UCSD-AML1 (cell line): ENCODE measurements at regions not wholly inside any gene's neighbourhood (a gene's known extent, or its start where the extent isn't known, plus 50 kb on each side); places are given as distances from the start of the nearest gene placed in this dataset.

Source experiments
- DNase-seq: peaks from one replicate; lab custom pipeline; 2025; ENCODE audit not compliant: unreplicated experiment; lab: John Stamatoyannopoulos, UW

DNA sequence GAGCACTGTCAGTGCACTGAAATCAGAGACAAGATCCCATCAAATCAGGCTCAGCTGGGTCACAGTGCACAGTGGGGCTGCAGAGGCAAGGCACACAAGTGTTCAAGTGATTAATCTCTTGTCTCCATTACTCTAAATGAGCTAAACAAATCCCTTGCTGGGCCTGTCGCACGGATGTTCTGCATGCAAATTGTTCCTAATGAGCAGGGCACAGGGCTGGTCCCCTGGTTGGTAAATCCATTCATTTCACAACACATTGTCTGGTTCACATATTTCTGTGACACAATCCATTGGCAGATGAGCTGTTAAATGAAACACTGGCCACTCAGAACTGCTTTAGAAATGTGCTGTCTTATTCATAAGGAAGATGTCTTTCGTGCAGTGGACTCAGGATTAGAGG lies 167.9 kb upstream of the BRINP1 start:
- DNase-seq, result no peak

- no peak for DNase-seq
Observed at GRCh38 chr9:119533504-119533903, 164.3 kb upstream of the BRINP1 start.

DNA sequence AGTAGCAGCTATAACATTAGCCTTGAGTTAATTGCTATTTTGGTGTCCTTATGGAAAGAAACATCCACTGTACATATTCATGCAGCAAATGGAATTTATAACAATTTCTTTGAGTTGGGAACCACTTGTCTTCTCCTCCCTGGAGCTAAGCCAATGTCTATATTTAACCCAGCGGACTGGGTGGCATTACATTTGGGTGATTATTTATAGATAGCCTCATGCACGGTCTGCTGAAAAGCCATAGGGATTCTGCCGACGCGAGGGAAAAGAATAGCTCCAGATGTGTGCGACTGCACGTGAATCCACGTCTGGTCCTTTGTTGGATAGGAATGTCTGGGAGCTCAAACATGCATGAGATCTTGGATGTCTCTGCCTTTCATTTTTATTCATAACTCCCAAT lies 157.5 kb upstream of the BRINP1 start:
- DNase-seq, result no peak

DNA sequence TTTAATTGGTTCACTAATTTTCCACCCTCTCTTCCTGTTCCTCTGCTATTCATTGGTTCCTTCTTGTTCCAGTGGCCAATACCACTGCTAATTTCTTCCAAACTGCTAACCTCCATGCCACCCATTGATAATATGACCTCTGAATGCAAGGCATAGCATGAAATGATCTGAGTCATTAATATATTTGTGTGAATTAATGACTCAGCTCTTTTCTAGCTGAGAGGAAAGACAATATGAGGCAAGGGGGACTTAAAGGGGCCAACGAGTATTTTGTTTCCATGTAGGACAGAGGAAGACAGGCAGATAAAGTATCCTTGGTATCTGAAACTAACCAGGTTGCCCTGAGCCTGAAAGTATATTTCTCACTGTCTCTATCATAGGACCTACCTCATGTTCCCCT lies 154.3 kb upstream of the BRINP1 start:
- no peak for DNase-seq

DNA sequence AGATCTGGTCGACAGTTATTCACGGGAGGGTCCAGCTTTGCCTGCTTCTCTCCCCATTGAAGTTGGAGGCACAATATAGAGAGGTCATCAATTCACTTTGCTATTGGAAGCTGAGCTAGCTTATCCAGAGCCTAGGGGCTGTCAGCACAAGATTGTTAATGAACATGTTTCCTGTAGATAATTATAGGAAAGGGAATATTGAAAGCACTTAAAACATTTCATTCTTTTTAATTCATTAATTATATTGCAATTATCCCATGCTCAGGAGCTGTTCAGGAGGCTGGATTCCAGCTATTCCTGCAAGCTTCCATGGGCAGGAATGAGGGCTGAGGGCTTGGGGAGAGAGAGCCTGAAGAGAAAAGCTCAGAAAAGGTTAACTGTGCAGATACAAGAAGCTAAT lies 153.1 kb upstream of the BRINP1 start:
- no peak for DNase-seq

DNA sequence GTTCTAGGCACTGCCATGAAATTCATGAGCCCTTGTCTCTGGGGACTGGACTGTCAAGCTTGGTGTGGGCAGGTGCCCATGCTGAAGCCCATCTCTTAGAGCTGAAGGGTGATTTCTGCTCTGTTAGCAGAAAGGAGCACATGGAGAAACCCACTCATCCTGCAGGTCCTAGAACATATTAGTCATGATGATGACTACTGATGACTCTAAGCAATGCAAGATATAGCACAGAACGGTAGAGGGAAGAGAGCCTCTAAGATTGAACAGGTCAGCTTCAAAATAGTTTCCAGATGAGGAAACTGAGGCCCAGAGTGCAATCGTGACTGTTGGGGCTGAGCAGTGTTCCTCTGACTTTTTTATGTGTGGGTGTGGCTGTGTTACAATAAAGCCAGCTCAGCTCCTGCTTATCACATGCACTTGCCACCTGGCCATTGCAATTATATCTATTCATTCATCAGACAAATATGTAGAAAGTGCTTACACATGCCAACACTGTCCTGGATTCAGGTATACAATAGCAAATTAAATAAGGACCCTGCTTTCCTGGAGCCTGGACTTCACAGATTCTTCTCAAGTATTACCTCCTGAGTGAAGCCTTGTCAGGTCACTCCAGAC lies 140.2 kb upstream of the BRINP1 start:
- no peak for DNase-seq

- no peak for DNase-seq
Observed at GRCh38 chr9:119501374-119501773, 132.1 kb upstream of the BRINP1 start.

- DNase-seq, result no peak
Observed at GRCh38 chr9:119500072-119500771, 131.0 kb upstream of the BRINP1 start.

- no peak for DNase-seq
Observed at GRCh38 chr9:119487118-119487827, 118.0 kb upstream of the BRINP1 start.

DNA sequence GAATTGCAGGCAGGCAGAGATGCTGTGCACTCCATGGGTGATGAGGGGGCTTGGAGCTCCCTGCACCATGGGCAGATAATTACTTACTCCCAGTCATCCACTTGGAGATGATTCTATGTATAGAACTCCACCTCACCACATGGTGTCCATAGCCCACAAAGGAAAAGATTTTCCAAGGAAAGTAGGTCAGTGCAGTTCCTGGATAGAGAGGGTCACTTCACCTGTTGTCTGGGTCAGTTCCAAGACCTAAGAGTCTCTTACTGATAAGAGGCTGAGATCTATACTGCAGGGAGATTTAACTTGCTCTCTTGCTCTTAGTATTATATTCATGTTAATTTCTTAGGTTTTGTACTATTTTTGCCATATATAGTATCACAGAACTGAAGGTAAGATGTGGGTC lies 113.9 kb upstream of the BRINP1 start:
- DNase-seq, result no peak

DNA sequence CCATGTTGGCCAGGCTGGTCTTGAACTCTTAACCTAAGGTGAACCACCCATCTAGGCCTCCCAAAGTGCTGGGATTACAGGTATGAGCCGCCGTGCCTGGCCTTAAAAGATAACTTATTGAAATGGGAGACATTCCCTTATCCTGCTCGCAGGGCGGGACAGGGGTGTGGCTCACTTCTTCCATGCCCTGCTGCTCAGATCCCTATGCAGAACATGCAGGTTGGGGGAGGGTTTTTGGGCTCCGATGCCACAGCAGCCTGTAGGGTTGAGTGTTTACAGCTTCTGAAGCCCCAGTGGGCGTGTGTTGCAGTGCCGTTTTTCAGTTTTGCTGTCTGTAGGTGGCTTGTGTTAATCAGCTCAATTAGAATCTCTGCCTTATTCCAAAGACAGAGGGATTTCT lies 108.0 kb upstream of the BRINP1 start:
- DNase-seq, result no peak

- no peak for DNase-seq
Observed at GRCh38 chr9:119458068-119458467, 88.8 kb upstream of the BRINP1 start.

DNA sequence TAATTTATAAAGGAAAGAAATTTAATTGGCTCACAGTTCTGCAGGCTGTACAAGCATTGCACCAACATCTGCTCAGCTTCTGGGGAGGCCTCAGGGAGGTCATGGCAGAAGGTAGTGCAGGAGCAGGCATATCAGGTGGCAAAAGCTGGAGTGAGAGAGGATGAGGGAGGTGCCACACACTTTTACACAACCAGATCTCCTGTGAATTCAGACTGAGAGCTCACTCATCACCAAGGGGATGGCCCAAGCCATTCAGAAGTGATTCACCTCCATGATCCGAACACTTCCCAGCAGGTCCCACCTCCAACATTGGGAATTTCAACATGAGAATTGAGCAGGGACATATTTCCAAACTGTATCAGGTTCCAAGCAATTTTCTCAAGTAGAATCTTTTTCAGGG lies 84.7 kb upstream of the BRINP1 start:
- no peak for DNase-seq

DNA sequence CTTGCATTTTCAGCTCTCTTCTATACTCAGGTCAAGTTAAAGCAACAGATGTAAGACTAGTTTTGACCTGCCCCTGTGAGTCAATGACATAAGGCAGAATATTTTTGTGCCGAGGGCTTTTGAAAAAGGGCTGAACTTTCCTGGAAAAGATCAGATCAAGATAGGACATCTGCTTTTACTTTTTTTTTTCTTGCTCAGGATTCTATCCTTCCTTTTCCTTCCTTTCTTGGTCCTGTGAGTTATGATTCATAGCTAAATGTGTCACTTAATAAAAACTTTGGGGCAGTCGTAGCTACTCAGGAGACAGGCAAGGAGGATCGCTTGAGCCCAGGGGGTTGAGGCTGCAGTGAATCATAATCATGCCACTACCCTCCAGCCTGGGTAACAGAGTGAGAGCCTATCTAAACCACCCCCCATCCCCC lies 84.3 kb upstream of the BRINP1 start:
- no peak for DNase-seq

GRCh38 chr9:119451426-119451825 lies 82.2 kb upstream of the BRINP1 start:
- no peak for DNase-seq

DNA sequence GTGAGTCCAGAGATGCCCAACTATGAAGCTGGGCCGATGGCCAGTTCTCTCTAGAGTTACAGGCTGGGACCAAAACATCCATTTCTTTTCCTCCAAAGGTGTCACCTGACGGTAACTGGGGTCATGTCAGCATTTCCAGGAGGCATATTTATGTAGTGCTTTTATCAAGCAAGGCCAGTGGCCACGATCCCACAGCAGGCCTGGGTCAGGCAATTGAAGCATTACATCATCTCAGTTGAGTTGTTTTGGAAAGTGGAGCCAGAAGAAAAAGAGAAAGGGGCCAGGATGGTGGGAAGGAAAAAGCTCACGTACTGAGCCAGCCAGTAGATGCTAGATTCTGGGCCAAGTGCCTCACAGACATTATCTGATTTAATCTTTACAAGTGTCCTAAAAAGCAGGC lies 73.9 kb upstream of the BRINP1 start:
- no peak for DNase-seq

DNA sequence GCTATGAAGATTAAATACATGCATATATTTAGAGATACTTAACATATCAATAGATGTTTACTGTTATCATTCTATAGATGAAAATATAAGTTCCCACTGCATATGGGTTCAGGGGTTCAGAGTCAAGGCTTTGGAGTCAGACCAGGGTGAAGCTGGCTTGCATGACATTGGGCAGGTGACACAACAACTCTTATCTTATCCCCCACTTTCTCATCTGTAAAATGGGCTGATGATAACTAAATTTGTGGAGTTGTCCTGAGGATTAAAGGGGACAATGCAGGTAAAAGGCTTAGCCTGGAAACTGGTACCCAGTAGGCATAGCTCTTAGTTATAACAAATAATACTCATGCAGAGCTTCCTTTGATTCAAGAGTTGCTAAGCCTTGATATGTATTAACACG lies 72.6 kb upstream of the BRINP1 start:
- DNase-seq, result no peak

- DNase-seq, result no peak
Observed at GRCh38 chr9:119441338-119441737, 72.1 kb upstream of the BRINP1 start.

DNA sequence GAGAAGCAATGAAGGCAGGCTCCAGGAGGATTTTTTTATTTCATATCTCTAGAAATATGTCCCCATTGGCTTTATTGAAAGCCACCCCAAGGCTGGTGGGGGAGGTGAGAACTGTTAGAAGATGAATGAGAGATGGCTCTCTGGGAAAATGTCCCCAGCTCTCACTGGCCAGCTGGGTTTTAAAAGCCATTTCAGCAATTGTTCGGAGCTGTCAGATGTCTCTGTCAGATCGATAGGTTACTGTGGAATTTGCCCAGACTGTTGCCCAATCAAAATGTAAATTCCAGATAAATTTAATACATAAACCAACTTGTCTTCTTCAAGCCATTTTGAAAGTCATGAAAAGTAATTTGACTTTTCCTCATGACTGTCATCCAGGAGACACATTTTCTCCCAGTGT lies 67.0 kb upstream of the BRINP1 start:
- DNase-seq, result no peak

GRCh38 chr9:119435076-119435475 lies 65.8 kb upstream of the BRINP1 start:
- DNase-seq, result no peak

DNA sequence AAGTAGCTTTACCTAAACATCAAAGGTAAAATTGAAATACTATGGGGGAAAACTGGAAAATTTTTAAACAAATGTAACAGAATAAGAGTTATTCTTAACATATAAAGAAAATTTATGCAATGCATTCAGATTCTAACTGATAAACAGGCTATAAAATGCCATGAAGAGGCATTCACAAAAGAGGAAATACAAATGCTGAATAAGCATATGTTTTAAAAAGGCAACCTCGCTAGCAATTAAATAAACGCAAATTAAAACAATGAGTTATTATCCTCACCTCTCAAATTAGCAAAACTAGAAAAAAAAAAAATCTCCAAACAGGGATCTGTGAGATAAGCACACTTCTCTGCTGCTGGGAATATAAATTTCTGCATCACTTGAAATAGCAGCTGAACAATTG lies 63.2 kb upstream of the BRINP1 start:
- DNase-seq, result no peak

DNA sequence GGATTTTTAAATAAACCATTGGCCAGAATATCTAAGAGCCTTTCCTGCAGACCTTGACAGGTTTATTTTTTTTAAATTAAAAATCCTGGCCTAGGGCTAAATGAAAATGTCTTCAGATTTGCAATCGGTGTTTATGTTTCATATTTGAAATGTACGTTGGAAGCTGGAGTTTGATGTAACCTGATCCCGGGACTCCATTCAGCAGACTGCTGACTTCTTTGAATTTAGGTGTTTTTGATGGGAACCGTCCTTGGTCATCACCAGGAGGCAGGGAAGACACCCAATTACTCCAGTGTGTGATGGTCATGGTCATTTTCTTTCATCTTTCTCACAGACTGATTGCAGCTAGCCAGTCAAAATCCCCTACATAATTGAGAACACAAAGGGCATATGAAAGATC lies 60.1 kb upstream of the BRINP1 start:
- DNase-seq, result no peak
